HG02981 (cell line): ENCODE measurements at regions not wholly inside any gene's neighbourhood (a gene's known extent, or its start where the extent isn't known, plus 50 kb on each side); places are given as distances from the start of the nearest gene placed in this dataset.

Experiments used
- ATAC-seq: cut with Tn5 transposase; IDR thresholded peaks from one replicate; pipeline ENCODE4 v1.9.1; 2021; ENCODE audit warnings: mild to moderate bottlenecking, moderate library complexity; ENCODE audit not compliant: unreplicated experiment

GRCh38 chr12:126700096-126700495 is 1566.9 kb upstream of the TMEM132C start:
- no peak for ATAC-seq

DNA sequence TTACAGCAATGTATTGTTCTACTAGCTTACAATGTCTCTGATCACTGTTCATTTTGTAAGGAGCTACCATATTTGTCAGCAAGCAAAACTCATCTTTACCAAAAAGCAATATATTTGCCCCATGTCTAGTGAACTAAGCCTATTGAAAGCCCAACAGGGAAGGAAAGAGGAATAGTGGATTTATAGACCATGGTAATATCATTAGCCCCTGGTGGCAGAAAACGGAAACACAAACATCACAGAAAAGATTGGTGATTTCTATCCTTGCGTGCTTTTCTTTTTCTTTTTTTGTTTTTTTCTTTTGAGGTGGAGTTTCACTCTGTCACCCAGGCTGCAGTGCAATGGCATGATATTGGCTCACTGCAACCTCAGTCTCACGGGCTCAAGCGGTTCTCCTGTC is 1562.4 kb upstream of the TMEM132C start:
- no peak for ATAC-seq

DNA sequence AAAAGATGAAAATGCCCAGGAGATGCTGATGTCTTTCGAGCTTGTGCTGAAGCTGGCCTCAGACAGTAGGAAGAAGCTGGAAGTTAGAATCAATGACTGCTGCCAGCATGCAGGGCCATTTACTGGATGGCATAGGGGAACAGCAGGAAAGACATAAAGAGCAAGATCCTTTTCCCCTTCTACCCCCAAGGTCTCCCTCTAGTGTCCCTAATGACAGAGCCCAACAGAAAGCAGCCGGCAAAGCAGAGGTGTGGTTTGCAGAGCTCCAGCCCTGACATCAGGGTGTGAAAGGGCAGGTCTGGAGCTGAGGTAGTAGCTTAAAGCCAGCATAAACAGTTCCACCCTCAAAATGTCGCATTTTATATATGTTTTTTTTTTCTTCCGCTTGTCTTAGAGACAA is 1560.7 kb upstream of the TMEM132C start:
- ATAC-seq = no peak

DNA sequence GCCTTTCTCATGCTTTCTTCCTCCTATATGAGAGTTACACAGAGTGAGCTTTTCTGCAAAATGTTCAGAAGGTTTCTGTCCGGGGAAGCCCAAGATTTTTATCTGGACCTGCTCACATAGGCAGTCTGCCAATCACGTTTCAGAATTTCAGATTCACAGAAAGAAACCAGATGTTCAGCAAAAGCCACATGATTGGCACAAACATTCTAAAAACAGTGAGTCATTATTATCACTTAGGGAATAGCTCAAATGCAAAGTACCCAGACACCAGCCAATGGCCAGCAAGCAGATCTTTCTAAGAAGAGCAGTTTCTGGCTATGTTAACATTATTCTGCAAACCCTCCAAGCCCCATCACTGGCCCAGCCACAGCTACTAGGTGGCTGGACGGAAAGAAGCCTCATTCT is 1558.5 kb upstream of the TMEM132C start:
- no peak for ATAC-seq

DNA sequence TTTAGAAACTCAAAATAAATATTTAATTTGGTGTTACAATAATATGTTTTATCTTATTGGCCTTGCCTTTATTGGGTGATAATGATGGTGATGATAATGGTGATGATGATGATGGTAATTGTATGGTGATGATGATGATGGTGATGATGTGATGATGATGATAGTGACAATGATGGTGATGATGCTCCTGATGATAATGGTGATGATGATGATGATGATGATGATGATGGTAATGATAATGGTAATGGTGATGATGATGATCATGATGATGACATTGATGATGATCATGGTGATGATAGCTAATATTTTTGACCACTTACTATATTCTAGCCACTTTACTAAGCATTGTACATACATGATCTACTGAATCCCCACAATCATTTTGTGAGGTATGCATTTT is 1548.6 kb upstream of the TMEM132C start:
- ATAC-seq = no peak

GRCh38 chr12:126719912-126720705 is 1546.9 kb upstream of the TMEM132C start:
- ATAC-seq = no peak

- no peak for ATAC-seq
Measured at GRCh38 chr12:126726481-126727217, 1540.3 kb upstream of the TMEM132C start.

DNA sequence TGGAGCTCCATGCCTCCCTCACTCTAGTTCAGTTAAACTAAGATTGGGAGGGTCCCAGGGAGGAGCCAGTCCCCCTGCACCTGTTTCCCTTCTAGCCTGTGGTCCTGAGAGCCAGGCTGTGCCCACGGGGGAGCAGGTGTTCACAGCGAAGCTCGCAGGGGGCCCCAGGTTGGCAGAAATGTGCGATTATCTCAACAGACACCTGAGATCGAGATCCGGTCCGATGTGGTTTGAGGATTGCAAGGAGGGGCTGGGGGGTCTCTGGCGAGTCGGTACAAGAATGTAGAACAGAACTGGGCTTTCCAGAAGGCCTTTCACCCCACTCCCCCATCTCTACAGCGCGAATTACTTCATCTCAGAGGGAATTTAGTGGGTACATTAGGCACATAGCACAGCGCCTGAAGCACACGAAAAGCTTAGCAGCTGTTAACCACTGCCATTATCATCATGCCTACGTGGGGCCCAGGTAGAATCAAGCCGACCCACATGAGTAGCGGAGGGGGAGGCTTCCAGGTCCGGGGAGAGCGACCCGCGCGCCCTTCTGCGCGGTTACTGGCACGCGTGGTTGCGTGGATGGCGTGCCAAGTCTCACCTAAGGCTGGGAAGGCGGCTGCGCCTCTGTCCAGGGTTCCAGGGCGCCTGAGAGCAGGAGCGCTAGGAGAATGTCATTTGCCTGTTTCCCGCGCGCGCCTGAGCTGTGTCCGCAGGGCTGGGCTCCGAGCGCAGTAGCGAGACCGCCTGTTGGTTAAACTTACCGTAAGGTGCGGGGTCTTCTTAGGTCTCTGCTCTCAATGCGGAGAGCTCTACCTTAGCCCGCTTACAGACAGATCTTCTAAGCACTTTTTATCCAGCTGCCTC is 1539.5 kb upstream of the TMEM132C start:
- no peak for ATAC-seq

DNA sequence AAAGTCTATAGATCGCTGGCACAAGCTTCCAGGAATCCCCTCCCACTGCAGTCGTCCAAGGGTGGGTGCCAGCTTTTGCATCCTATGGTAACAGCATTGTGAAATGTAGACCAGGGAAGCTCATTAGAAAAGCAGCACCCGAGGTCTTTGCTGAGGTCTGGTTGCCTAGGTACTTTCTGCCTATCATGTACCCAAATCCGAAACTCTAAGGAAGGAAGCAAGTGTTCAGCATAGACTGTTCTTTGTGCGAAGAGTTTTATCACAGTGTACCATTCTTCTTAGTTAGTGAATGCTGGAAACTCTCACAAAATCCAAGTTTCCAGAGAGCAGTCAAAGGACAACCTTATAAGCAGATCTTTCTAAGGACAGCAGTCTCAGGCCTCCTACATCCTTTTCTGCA is 1532.7 kb upstream of the TMEM132C start:
- ATAC-seq = no peak

GRCh38 chr12:126734710-126735109 is 1532.3 kb upstream of the TMEM132C start:
- ATAC-seq = no peak

DNA sequence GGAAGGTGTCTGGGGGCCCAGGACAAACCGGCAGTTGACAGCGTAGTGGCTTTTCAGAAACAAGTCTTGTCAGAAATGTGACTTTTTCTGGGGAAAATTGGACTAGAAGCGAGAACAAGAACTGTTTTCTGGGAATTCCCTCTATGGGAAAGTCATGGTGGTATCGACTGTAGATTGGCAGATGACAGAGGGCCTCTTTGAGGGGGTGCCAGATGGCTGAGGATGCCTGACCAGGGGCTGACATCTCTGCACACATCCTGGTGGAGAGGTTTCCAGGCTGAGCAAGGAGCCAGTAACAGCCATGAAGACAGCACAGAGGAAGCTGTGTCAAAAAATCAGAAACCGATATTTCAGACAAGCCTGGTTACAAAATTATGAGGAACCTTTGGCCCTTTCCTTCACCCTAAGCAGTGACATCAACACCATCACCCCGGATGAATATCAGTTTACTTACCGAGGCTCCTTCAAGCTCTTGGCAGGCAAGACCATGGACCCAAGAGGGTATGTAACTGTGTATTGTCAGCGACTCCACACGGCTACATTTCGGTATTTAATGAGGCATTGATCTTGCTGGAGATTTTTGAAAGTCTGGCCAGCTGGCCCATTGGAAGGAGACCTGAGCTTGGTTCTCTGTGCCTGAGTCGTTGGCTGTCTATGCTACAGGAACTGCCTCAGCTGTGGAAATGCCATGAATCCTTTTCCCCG is 1525.3 kb upstream of the TMEM132C start:
- no peak for ATAC-seq

- no peak for ATAC-seq
Measured at GRCh38 chr12:126742241-126742641, 1524.7 kb upstream of the TMEM132C start.

GRCh38 chr12:126747530-126748149 is 1519.3 kb upstream of the TMEM132C start:
- no peak for ATAC-seq

DNA sequence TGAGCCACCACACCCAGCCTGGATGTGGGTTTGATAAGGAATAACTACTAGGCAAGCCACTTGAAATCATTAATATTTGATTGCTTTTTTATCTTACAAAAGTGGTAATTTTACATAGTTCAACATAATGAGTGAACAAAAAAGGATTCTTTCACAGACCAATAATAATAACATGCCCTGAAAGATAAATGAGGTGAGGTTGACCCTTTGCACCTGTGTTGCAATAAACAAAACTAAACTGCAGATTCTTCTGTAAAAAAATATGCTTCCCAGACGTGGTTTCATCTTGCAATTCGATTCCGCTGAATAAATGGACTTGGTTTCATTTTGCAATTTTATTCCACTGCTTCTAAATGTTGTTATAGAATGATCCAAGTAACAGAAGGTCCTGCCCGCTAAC is 1514.9 kb upstream of the TMEM132C start:
- ATAC-seq = no peak

- ATAC-seq = no peak
Measured at GRCh38 chr12:126757326-126757725, 1509.6 kb upstream of the TMEM132C start.

DNA sequence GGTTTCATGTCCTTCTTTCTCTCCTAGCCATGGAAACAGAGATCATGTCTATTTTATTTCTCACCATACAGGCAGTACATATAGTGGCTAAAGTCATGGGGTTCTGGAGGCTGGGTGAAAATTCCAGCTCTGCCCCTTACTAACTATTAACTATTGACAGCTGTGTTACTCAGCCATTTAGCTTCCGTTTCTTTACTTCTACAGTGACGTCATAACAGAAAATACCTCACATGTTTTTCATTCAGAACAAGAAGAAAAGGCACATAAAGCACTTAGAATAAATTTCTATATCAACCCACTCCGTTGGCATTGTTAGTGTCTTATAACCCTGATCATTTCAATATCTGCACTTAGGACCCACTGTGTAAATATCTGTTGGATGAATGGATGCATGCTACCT is 1506.9 kb upstream of the TMEM132C start:
- no peak for ATAC-seq

GRCh38 chr12:126761420-126761819 is 1505.5 kb upstream of the TMEM132C start:
- no peak for ATAC-seq

DNA sequence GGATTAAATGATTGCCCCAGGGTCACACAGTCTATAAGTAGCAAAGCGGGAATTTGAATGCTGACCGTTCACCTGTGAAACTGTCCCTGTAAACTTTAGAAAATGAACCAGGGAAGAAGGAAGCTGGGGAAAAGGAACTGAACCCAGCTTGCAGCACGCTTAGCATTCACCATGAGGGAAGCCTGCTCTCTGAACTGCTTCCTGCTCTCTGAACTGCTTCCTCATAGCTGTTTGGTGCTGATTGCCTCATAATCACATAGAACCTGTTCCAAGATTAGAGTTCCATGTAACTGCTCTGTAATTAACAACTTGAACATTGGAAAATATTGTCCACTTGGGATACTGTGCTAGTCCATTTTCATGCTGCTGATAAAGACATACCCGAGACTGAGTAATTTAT is 1504.8 kb upstream of the TMEM132C start:
- no peak for ATAC-seq

GRCh38 chr12:126763359-126763758 is 1503.6 kb upstream of the TMEM132C start:
- no peak for ATAC-seq

DNA sequence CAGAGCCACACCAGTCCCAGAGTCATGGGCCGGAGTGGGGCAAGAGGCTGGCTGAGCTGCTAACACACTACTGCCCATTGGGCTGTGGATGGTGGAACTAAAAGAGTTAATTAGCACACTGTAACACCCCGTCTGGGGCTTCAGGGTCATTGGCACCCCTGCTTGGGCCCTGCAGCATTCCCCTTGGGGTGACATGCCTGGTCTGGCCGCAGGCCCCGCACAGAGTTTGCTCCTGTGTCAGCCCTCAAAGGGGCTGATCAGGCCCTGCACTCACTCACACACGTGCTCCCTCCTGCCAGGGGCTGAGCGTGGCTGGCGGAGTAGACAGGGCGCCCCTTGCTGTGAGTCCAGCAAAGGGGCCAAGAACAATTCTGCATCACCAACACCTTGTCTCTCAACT is 1499.6 kb upstream of the TMEM132C start:
- no peak for ATAC-seq
